K562 (cell line): ENCODE measurements at regions not wholly inside any gene's neighbourhood (a gene's known extent, or its start where the extent isn't known, plus 50 kb on each side); places are given as distances from the start of the nearest gene placed in this dataset.

Source experiments
- ATAC-seq: fragments of 200-7000 bp; cut with Tn5 transposase; 3 replicates; pipeline ENCODE4 v1.9.1; 2020; ENCODE audit warnings: moderate library complexity
- BruUV-seq: library from RNA; stranded (reverse); fragments of 400-500 nt; replicated peaks from 2 replicates; lab custom pipeline; 2021; lab: Mats Ljungman, UMichigan
- CTCF ChIA-PET: fragments of 300-600 bp; formaldehyde crosslinking; extraction: SDS; loops from one replicate; lab custom pipeline; 2021; ENCODE audit warnings: low intra/inter-chr PET ratio; lab: Yijun Ruan, JAX
- POLR2A ChIA-PET: fragments of 300-600, 350-650 bp; sonication (Branson Sonifier 250); formaldehyde crosslinking; extraction: SDS; loops from one replicate; lab custom pipeline; 2021; ENCODE audit warnings: antibody characterized with exemption, inconsistent platforms; lab: Yijun Ruan, JAX
- DNase-seq, 4 experiments: peaks; one replicate each; pipeline versions ENCODE4 v3.0.0 to v3.0.0-alpha.2; 2011 to 2018; ENCODE audit warnings: low spot score in 3 of 4, mixed read lengths in 3 of 4; ENCODE audit errors: extremely low read depth in 1 of 4
- FAIRE-seq: peaks from 2 replicates; lab custom pipeline; 2011; peaks lifted over from hg19 to GRCh38; lab: Jason Lieb, UNC
- H2AFZ ChIP-seq: 2 replicates; pipeline ENCODE4 v1.6.0; 2011; ENCODE audit warnings: low read depth, low read length, control low read depth, inconsistent platforms
- H3K27ac ChIP-seq: fragments of 200-600 bp; 3 replicates; pipeline ENCODE4 v1.8.0; 2011; ENCODE audit warnings: low read depth, mild to moderate bottlenecking, control low read depth, inconsistent platforms, low read length, moderate library complexity, mixed read lengths; ENCODE audit errors: extremely low read depth
- H3K27me3 ChIP-seq, 2 experiments: fragments of 300-600 bp in 1 of 2; 2 replicates in 1 of 2; 3 replicates in 1 of 2; pipeline versions ENCODE4 v1.6.0 to v1.8.0; 2011; ENCODE audit warnings: inconsistent platforms in 2 of 2, low read length in 2 of 2, mild to moderate bottlenecking in 1 of 2, mixed read lengths in 1 of 2, moderate library complexity in 1 of 2; ENCODE audit not compliant: control insufficient read depth in 2 of 2, insufficient read depth in 2 of 2
- H3K36me3 ChIP-seq: fragments of 300-600 bp; 3 replicates; pipeline ENCODE4 v1.8.0; 2011; ENCODE audit warnings: mild to moderate bottlenecking, low read length, inconsistent platforms; ENCODE audit not compliant: control insufficient read depth, insufficient read depth
- H3K4me1 ChIP-seq, 2 experiments: fragments of 200-600 bp in 1 of 2; replicated peaks in 1 of 2; 2 replicates in 1 of 2; 3 replicates in 1 of 2; pipeline versions ENCODE4 v1.5.1 to v1.8.0; 2011; ENCODE audit warnings: inconsistent platforms in 2 of 2, low read length in 2 of 2, mild to moderate bottlenecking in 1 of 2, mixed read lengths in 1 of 2, moderate library complexity in 1 of 2; ENCODE audit not compliant: control insufficient read depth in 2 of 2, insufficient read depth in 2 of 2
- H3K4me2 ChIP-seq: 2 replicates; pipeline ENCODE4 v1.6.1; 2011; ENCODE audit warnings: low read length, control low read depth, inconsistent platforms, mixed read lengths; ENCODE audit not compliant: insufficient read depth
- H3K4me3 ChIP-seq: fragments of 200-600 bp; sonication (generic), shearing (Covaris generic); 2 replicates; pipeline ENCODE4 v1.5.1; 2016; ENCODE audit warnings: control low read depth, inconsistent platforms
- H3K79me2 ChIP-seq: fragments of 200-600 bp; 3 replicates; pipeline ENCODE4 v1.8.0; 2011; ENCODE audit warnings: low read length, inconsistent platforms; ENCODE audit not compliant: control insufficient read depth, insufficient read depth
- H3K9ac ChIP-seq, 2 experiments: 2 replicates each; pipeline versions ENCODE4 v1.6.0 to v1.6.1; 2011; ENCODE audit warnings: low read depth in 2 of 2, low read length in 2 of 2, control low read depth in 1 of 2, inconsistent platforms in 1 of 2, mild to moderate bottlenecking in 1 of 2, mixed read lengths in 1 of 2; ENCODE audit not compliant: insufficient read depth in 1 of 2
- H3K9me1 ChIP-seq: one replicate; pipeline ENCODE4 v1.6.0; 2011; ENCODE audit warnings: inconsistent platforms, mild to moderate bottlenecking, low read length, moderate library complexity; ENCODE audit not compliant: control insufficient read depth, insufficient read depth
- H3K9me3 ChIP-seq: replicated peaks from 2 replicates; pipeline ENCODE4 v1.5.1; 2011; ENCODE audit warnings: low read depth, low read length, inconsistent platforms; ENCODE audit not compliant: control insufficient read depth, insufficient read depth
- H4K20me1 ChIP-seq: replicated peaks from 2 replicates; pipeline ENCODE4 v1.6.1; 2011; ENCODE audit warnings: low read length, inconsistent platforms, mixed read lengths; ENCODE audit not compliant: control insufficient read depth, insufficient read depth
- ETS2 ChIP-seq: IDR thresholded peaks from 2 replicates; pipeline ENCODE4 v1.6.1; 2016; ENCODE audit warnings: borderline replicate concordance, missing genetic modification characterization, mild to moderate bottlenecking, moderate library complexity, missing compliant biosample characterization; ENCODE audit not compliant: poor library complexity, severe bottlenecking
- ETV5 ChIP-seq: sonication (generic); formaldehyde crosslinking; IDR thresholded peaks from 2 replicates; pipeline ENCODE4 v1.4.0; 2020; ENCODE audit warnings: low read depth, mild to moderate bottlenecking, missing genetic modification reagents
- ID3 ChIP-seq, 2 experiments: fragments of 250-450 bp in 1 of 2; fragments of 450-650 bp in 1 of 2; sonication (Bioruptor Pico) in 1 of 2; IDR thresholded peaks; 2 replicates each; pipeline versions ENCODE4 v1.6.1 to v1.8.0; 2016 to 2021; ENCODE audit warnings: mild to moderate bottlenecking in 2 of 2, moderate library complexity in 2 of 2, missing compliant biosample characterization in 1 of 2, missing genetic modification characterization in 1 of 2
- MAFK ChIP-seq: IDR thresholded peaks from 2 replicates; pipeline ENCODE4 v1.6.1; 2011; ENCODE audit warnings: low read length, improper control_type of control experiment
- NCOA4 ChIP-seq: fragments of 450-650 bp; IDR thresholded peaks from 2 replicates; pipeline ENCODE4 v1.6.1; 2018; ENCODE audit warnings: mild to moderate bottlenecking; ENCODE audit not compliant: partially characterized antibody
- SMAD2 ChIP-seq: fragments of 150-350 bp; IDR thresholded peaks from 2 replicates; pipeline ENCODE4 v1.6.1; 2014; ENCODE audit warnings: low read depth, mild to moderate bottlenecking, low read length
- SRF ChIP-seq, 2 experiments: fragments of 250-450, 450-650 bp in 1 of 2; sonication (Bioruptor Pico) in 1 of 2; sonication (generic) in 1 of 2; formaldehyde crosslinking; IDR thresholded peaks; 2 replicates each; pipeline versions ENCODE4 v1.5.0 to v1.5.1; 2020 to 2022; ENCODE audit warnings: mild to moderate bottlenecking in 1 of 2, missing genetic modification reagents in 1 of 2
- STAG1 ChIP-seq: sonication (generic); formaldehyde crosslinking; IDR thresholded peaks from 2 replicates; pipeline ENCODE4 v1.5.0; 2020; ENCODE audit warnings: missing genetic modification reagents, borderline replicate concordance
- THRAP3 ChIP-seq: fragments of 450-650 bp; IDR thresholded peaks from 2 replicates; pipeline ENCODE4 v1.6.1; 2016; ENCODE audit warnings: mild to moderate bottlenecking, inconsistent platforms, borderline replicate concordance
- WGBS: fragments of 100-300 bp; shearing (Covaris generic); methylation state at CpG from one replicate; pipeline ENCODE4 v1.1.6; 2016; ENCODE audit warnings: low coverage, mixed read lengths; ENCODE audit not compliant: insufficient coverage; ENCODE audit errors: missing lambda C conversion rate; 5-methylcytosine and 5-hydroxymethylcytosine counted together
- in situ Hi-C: fragments of 300-500 bp; cut with MboI; formaldehyde crosslinking; loops from 4 replicates; pipeline ENCODE4 v1.15.0; 2018; ENCODE audit warnings: inconsistent platforms, mixed read lengths
- intact Hi-C: fragments of 100-400 bp; cut with micrococcal nuclease; formaldehyde crosslinking; loops from 2 replicates; pipeline ENCODE4 v1.14.2; 2022

GRCh38 chr4:168021666-168022065, 70.7 kb upstream of the ANXA10 start:
- no peak overlapping the region for H3K27ac ChIP-seq
- TF ChIP-seq ETS2 (tag) (no peak), ETV5 (CRISPR knock-in tag) (no peak), STAG1 (CRISPR knock-in tag) (no peak), THRAP3 (no peak), ID3 (CRISPR knock-in tag; IDR thresholded peaks at IDR 0.05) (no peak), ID3 (tag; IDR thresholded peaks at IDR 0.05) (no peak), NCOA4 (no peak), SRF (CRISPR knock-in tag; IDR thresholded peaks at IDR 0.05) (no peak), SMAD2 (no peak), MAFK (no peak)
- no peaks in the 10 kb centered on the region for H3K9me3 ChIP-seq
- no peak overlapping the region for H3K4me2 ChIP-seq
- ChIA-PET CTCF (no interaction called here), POLR2A (no interaction called here)
- intact Hi-C loops: no loop called here
- FAIRE-seq (no peak), DNase-seq (no peak), ATAC-seq (no peak)
- no peaks in the 10 kb centered on the region for H3K4me1 ChIP-seq
- no peaks in the 10 kb centered on the region for H4K20me1 ChIP-seq
- no TSS peak for BruUV-seq
- WGBS: 0% methylated on average over 1 of the region's 1 CpG
- in situ Hi-C loops: no loop called here
- no peak overlapping the region for H2AFZ ChIP-seq
- H3K79me2 ChIP-seq: no peaks in the 10 kb centered on the region
- H3K27me3 ChIP-seq: no peaks in the 10 kb centered on the region
- no peaks in the 10 kb centered on the region for H3K36me3 ChIP-seq
- no peak overlapping the region for H3K4me3 ChIP-seq
- H3K9ac ChIP-seq: no peak overlapping the region
- H3K9me1 ChIP-seq: no peaks in the 10 kb centered on the region
